Endodermal cell (in vitro differentiated cells): ENCODE measurements at regions not wholly inside any gene's neighbourhood (a gene's known extent, or its start where the extent isn't known, plus 50 kb on each side); places are given as distances from the start of the nearest gene placed in this dataset.
A peak's percentile ranks its signal among the peaks of the same experiment; 100 is the strongest.
"Not testable (repeated sequence)": the region's sequence is repeated elsewhere in the genome, so short reads cannot be mapped to it uniquely, and the experiment has no call there.

Experiments used
- DNase-seq: peaks from one replicate; pipeline ENCODE4 v3.0.0-alpha.2; 2017
- H3K27ac ChIP-seq: 2 replicates; pipeline ENCODE4 v1.5.1; 2013; ENCODE audit warnings: mild to moderate bottlenecking, low read depth, low read length, moderate library complexity
- H3K27me3 ChIP-seq: 2 replicates; pipeline ENCODE4 v1.6.1; 2013; ENCODE audit warnings: mild to moderate bottlenecking, low read length, moderate library complexity; ENCODE audit not compliant: insufficient read depth, control insufficient read depth, poor library complexity, severe bottlenecking
- H3K36me3 ChIP-seq: 2 replicates; pipeline ENCODE4 v1.7.0; 2013; ENCODE audit warnings: mild to moderate bottlenecking, low read length, moderate library complexity; ENCODE audit not compliant: control insufficient read depth, insufficient read depth
- H3K4me1 ChIP-seq: one replicate; pipeline ENCODE4 v1.7.0; 2013; ENCODE audit warnings: low read length; ENCODE audit not compliant: control insufficient read depth, insufficient read depth
- H3K4me3 ChIP-seq: 2 replicates; pipeline ENCODE4 v1.5.1; 2013; ENCODE audit warnings: mild to moderate bottlenecking, low read length, moderate library complexity
- H3K9ac ChIP-seq: 2 replicates; pipeline ENCODE4 v1.6.1; 2013; ENCODE audit warnings: mild to moderate bottlenecking, low read length, moderate library complexity; ENCODE audit not compliant: poor library complexity, severe bottlenecking; ENCODE audit errors: extremely low read depth
- H3K9me3 ChIP-seq: 2 replicates; pipeline ENCODE4 v1.6.1; 2013; ENCODE audit warnings: mild to moderate bottlenecking, low read length, moderate library complexity; ENCODE audit not compliant: control insufficient read depth
- H3K27ac Mint-ChIP-seq: 2 replicates; pipeline ENCODE4 v1.8.0; 2020; ENCODE audit warnings: mixed read lengths
- H3K27me3 Mint-ChIP-seq: 2 replicates; pipeline ENCODE4 v1.8.0; 2021; ENCODE audit warnings: mild to moderate bottlenecking, mixed read lengths; ENCODE audit not compliant: insufficient read depth
- H3K36me3 Mint-ChIP-seq: 2 replicates; pipeline ENCODE4 v1.8.0; 2020; ENCODE audit warnings: low read depth, mixed read lengths
- H3K4me1 Mint-ChIP-seq: 2 replicates; pipeline ENCODE4 v1.8.0; 2020; ENCODE audit warnings: mixed read lengths
- H3K4me3 Mint-ChIP-seq: 2 replicates; pipeline ENCODE4 v1.8.0; 2020; ENCODE audit warnings: mild to moderate bottlenecking, moderate library complexity, mixed read lengths
- H3K9me3 Mint-ChIP-seq: 2 replicates; pipeline ENCODE4 v1.8.0; 2020; ENCODE audit warnings: mild to moderate bottlenecking, mixed read lengths
- WGBS, 2 experiments: methylation state at CpG; one replicate each; pipeline versions ENCODE4 v1.1.5 to v1.1.7; 2013; ENCODE audit warnings: missing lambda C conversion rate in 2 of 2, mixed read lengths in 1 of 2; ENCODE audit not compliant: insufficient coverage in 1 of 2, insufficient read length in 1 of 2; 5-methylcytosine and 5-hydroxymethylcytosine counted together
- TF ChIP-seq, protein P1 (sequence below): fragments of 200-600 bp; sonication (generic); conservative IDR thresholded peaks from 2 replicates; pipeline ENCODE4 v1.5.0; 2021; ENCODE audit warnings: antibody characterized with exemption, mild to moderate bottlenecking

DNA sequence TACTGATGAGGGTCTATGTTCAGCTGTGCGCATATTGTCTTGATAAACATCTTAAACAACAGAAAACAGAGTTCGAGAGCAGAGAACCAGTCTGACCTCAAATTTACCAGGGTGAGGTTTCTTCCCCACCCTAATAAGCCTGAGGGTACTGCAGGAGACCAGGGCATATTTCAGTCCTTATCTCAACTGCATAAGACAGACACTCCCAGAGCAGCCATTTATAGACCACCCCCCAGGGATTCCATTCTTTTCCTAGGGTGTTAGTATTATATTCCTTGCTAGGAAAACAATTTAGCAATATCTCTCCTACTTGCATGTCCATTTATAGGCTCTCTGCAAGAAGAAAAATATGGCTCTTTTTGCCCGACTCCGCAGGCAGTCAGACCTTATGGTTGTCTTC is 89.5 kb upstream of the POMZP3 start:
- not testable (repeated sequence) for DNase-seq, H3K36me3 ChIP-seq, H3K4me1 ChIP-seq, H3K9ac ChIP-seq, H3K27ac Mint-ChIP-seq, H3K27ac ChIP-seq, H3K4me1 Mint-ChIP-seq, H3K27me3 Mint-ChIP-seq, H3K4me3 Mint-ChIP-seq, H3K4me3 ChIP-seq, H3K27me3 ChIP-seq
- Mint-ChIP-seq H3K36me3 (peaks cover 16% of the 10 kb centered on the region), H3K9me3 (peaks cover 29% of the 10 kb centered on the region)
- WGBS, 2 experiments: 97% methylated on average over 3 of the region's 4 CpGs; no CpG with 5 or more reads in 1 of the 2 experiments
- H3K9me3 ChIP-seq: peaks cover 24% of the 10 kb centered on the region

DNA sequence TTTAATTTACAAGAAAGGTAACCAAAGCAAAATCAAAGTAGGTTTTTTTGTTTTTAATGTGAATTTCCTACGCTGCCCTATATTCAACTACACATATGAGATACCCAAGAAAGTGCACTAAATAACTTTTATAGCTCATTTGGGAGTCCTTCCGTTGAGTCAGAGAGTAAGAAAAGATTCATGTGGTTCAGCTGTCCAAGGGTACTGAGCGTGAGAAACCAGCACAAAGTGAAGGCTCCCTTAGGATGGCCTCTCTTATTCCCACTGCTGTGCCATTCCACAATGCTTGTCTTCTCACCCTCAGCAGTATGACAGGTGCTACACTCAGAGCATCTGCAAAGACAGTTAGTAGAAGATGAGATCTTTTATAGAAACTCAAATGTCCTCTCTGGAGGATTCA is 85.8 kb upstream of the POMZP3 start:
- DNase-seq, H3K4me3 ChIP-seq, H3K4me1 ChIP-seq, H3K27me3 Mint-ChIP-seq, H3K27ac Mint-ChIP-seq, H3K9ac ChIP-seq, H3K36me3 ChIP-seq, H3K27me3 ChIP-seq, H3K4me1 Mint-ChIP-seq, H3K27ac ChIP-seq, H3K4me3 Mint-ChIP-seq: not testable (repeated sequence)
- Mint-ChIP-seq H3K36me3 (peaks cover 10% of the 10 kb centered on the region), H3K9me3 (peaks cover 23% of the 10 kb centered on the region)
- WGBS, 2 experiments: 99 to 100% methylated on average over 1 to 3 of the region's 3 CpGs
- peaks cover 23% of the 10 kb centered on the region for H3K9me3 ChIP-seq

DNA sequence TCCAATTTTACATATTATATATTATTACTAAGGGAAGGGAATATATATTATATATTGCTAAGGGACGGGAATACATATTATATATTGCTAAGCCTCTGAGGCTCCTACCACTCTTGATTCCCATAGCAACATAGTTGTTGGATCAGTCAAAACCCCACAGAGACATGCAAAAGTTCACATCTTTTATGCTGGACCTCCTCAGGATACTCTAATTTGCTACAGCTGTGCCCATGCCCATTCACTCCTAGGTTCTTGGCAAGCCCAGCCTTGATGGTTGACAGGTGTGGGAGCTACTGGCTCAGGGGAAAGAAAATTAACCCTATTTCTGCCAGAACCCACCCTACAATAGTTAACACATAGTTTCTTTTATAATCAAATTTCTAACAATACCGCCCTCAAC is 84.6 kb upstream of the POMZP3 start:
- not testable (repeated sequence) for H3K4me1 Mint-ChIP-seq, H3K9ac ChIP-seq, H3K4me3 Mint-ChIP-seq, H3K27me3 Mint-ChIP-seq, H3K36me3 Mint-ChIP-seq, H3K4me3 ChIP-seq, H3K36me3 ChIP-seq, H3K27me3 ChIP-seq, H3K4me1 ChIP-seq, DNase-seq, H3K27ac ChIP-seq, H3K27ac Mint-ChIP-seq
- H3K9me3 ChIP-seq: peaks cover 11% of the 10 kb centered on the region
- peaks cover 10% of the 10 kb centered on the region for H3K9me3 Mint-ChIP-seq
- WGBS, 2 experiments: 85 to 100% methylated on average over 1 to 2 of the region's 2 CpGs

DNA sequence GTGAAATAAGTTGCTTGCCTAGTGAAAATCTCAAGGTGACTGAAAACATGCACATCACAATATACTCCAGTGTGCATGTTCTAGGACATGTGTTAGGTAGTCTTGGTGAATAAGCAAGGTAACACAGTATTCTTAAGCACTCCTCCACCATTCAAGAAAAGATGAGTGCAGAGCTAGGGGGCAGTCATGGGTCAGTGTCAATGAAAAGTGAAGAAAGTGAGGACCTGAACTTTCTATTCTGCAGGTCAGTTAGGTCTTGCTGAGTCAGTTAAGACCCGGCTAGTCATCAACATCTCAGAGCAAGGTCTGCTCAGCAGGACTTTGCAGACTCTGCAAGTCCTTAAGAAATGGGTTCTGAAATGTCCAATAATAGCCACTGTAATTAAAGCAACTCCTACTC is 82.6 kb upstream of the POMZP3 start:
- 71% methylated on average over 1 of the region's 1 CpG; no CpG with 5 or more reads in 1 of the 2 experiments for WGBS, 2 experiments
- peak; percentile 76 for DNase-seq
- H3K9ac ChIP-seq: not testable (repeated sequence)

DNA sequence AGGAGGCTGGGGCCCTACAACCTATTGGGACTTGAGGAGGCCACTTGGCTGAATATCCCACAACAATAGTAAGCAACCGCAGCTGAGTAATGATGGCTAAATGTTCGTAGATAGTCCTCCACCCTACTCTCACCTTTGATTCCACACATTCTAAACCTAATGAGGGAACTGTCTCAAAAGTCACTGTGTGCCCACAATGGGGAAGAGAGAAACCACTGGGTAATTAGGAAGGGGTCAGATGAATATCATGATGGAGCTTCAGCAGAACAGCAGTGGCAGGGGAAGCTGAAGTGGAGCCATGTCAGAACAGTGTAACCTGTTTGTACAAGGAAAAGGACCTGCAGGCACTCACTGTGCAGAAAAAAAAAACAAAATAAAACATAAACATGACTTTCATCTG is 81.4 kb upstream of the POMZP3 start:
- not testable (repeated sequence) for H3K27ac ChIP-seq, H3K36me3 ChIP-seq, H3K4me3 Mint-ChIP-seq, H3K9ac ChIP-seq, H3K4me1 Mint-ChIP-seq, H3K27me3 ChIP-seq, DNase-seq, H3K4me1 ChIP-seq, H3K27me3 Mint-ChIP-seq, H3K4me3 ChIP-seq, H3K9me3 Mint-ChIP-seq, H3K27ac Mint-ChIP-seq, H3K36me3 Mint-ChIP-seq, H3K9me3 ChIP-seq
- WGBS, 2 experiments: 100% methylated on average over 2 of the region's 2 CpGs; no CpG with 5 or more reads in 1 of the 2 experiments

More for the DNA sequence above, 82.6 kb upstream of the POMZP3 start:
- not testable (repeated sequence) for H3K4me1 ChIP-seq, H3K4me3 ChIP-seq, H3K27me3 ChIP-seq, H3K4me3 Mint-ChIP-seq, H3K27ac ChIP-seq, H3K27me3 Mint-ChIP-seq, H3K9me3 ChIP-seq, H3K36me3 Mint-ChIP-seq, H3K4me1 Mint-ChIP-seq, H3K27ac Mint-ChIP-seq, H3K9me3 Mint-ChIP-seq, H3K36me3 ChIP-seq
- TF ChIP-seq, protein P1, sequence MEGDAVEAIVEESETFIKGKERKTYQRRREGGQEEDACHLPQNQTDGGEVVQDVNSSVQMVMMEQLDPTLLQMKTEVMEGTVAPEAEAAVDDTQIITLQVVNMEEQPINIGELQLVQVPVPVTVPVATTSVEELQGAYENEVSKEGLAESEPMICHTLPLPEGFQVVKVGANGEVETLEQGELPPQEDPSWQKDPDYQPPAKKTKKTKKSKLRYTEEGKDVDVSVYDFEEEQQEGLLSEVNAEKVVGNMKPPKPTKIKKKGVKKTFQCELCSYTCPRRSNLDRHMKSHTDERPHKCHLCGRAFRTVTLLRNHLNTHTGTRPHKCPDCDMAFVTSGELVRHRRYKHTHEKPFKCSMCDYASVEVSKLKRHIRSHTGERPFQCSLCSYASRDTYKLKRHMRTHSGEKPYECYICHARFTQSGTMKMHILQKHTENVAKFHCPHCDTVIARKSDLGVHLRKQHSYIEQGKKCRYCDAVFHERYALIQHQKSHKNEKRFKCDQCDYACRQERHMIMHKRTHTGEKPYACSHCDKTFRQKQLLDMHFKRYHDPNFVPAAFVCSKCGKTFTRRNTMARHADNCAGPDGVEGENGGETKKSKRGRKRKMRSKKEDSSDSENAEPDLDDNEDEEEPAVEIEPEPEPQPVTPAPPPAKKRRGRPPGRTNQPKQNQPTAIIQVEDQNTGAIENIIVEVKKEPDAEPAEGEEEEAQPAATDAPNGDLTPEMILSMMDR: peak; percentile 71

DNA sequence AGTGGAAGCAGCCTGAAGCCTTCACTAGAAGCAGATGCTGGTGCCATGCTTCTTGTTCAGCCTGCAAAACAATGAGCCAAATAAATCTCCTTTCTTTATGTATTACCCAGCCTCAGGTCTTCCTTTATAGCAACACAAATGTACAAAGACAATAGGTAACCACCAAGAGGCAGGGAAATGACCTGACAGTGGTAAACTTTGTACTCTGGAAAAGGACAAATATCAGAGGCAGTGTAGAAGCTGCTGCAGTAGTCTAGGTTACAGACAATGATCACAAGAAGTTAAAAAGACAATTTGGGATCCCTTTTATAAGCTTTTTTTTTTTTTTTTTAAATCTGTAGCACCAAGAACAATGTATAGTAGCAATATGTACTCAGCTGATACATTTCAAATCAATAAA is 76.7 kb upstream of the POMZP3 start:
- not testable (repeated sequence) for H3K27ac Mint-ChIP-seq, H3K4me3 Mint-ChIP-seq, H3K4me1 ChIP-seq, DNase-seq, H3K4me1 Mint-ChIP-seq, H3K27ac ChIP-seq, H3K9me3 Mint-ChIP-seq, H3K4me3 ChIP-seq, H3K9ac ChIP-seq, H3K27me3 ChIP-seq, H3K36me3 ChIP-seq, H3K9me3 ChIP-seq, H3K36me3 Mint-ChIP-seq, H3K27me3 Mint-ChIP-seq

DNA sequence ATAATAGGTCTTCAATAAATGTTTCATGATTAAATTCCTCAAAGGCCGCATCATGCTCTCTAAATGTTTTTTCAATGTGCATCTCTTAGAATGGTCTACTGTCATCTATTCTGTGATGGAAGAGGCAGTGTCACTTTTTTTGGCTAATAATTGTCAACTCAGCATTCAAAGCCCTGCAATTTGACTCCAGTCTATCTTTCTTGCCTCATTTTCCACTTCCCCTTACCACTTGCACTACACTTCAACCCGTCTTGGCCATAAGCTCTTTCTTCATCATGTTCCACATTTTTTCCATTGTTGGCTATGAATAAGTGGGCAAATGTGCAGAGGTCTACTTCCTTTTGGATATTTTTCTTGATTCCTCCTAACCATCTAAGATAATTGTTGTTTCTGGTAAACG is 59.2 kb upstream of the POMZP3 start:
- not testable (repeated sequence) for H3K4me3 ChIP-seq, H3K9ac ChIP-seq, H3K27ac Mint-ChIP-seq, H3K27ac ChIP-seq, H3K27me3 ChIP-seq, H3K4me1 ChIP-seq, H3K4me3 Mint-ChIP-seq, H3K9me3 ChIP-seq, H3K36me3 Mint-ChIP-seq, H3K4me1 Mint-ChIP-seq, H3K36me3 ChIP-seq, DNase-seq, H3K9me3 Mint-ChIP-seq, H3K27me3 Mint-ChIP-seq
- 90% methylated on average over 2 of the region's 3 CpGs; no CpG with 5 or more reads in 1 of the 2 experiments for WGBS, 2 experiments
